Colonic mucosa (tissue), 4 donors: ENCODE measurements at regions not wholly inside any gene's neighbourhood (a gene's known extent, or its start where the extent isn't known, plus 50 kb on each side); places are given as distances from the start of the nearest gene placed in this dataset.

Experiments used
- DNase-seq: peaks from one replicate; pipeline ENCODE4 v3.0.0-alpha.2; 2020
- H3K27ac ChIP-seq: fragments of 200-600 bp; one replicate; pipeline ENCODE4 v1.8.0; 2021
- H3K27me3 ChIP-seq: fragments of 200-600 bp; one replicate; pipeline ENCODE4 v1.8.0; 2021
- H3K36me3 ChIP-seq: fragments of 200-600 bp; one replicate; pipeline ENCODE4 v1.8.0; 2021
- H3K4me1 ChIP-seq: fragments of 200-600 bp; one replicate; pipeline ENCODE4 v1.8.0; 2021; ENCODE audit warnings: mild to moderate bottlenecking
- H3K4me3 ChIP-seq: fragments of 200-600 bp; one replicate; pipeline ENCODE4 v1.8.0; 2021
- H3K9ac ChIP-seq, 2 donors: one replicate each; pipeline ENCODE4 v1.7.0; 2013; ENCODE audit warnings: control low read depth in 2 of 2, low read depth in 2 of 2, low read length in 2 of 2
- H3K9me3 ChIP-seq: fragments of 200-600 bp; one replicate; pipeline ENCODE4 v1.8.0; 2021
- CTCF ChIP-seq: fragments of 200-600 bp; IDR thresholded peaks from one replicate; pipeline ENCODE4 v1.8.0; 2022; ENCODE audit warnings: antibody characterized with exemption, mild to moderate bottlenecking
- intact Hi-C: fragments of 100-400 bp; cut with DNase I; formaldehyde crosslinking; loops from one replicate; pipeline ENCODE4 v1.14.1; 2022
- donor health status: healthy.
- donor health status: DM: no; HTN: no; CAD: no.
- donor health status: DM: no; HTN: no; CAD: no.

DNA sequence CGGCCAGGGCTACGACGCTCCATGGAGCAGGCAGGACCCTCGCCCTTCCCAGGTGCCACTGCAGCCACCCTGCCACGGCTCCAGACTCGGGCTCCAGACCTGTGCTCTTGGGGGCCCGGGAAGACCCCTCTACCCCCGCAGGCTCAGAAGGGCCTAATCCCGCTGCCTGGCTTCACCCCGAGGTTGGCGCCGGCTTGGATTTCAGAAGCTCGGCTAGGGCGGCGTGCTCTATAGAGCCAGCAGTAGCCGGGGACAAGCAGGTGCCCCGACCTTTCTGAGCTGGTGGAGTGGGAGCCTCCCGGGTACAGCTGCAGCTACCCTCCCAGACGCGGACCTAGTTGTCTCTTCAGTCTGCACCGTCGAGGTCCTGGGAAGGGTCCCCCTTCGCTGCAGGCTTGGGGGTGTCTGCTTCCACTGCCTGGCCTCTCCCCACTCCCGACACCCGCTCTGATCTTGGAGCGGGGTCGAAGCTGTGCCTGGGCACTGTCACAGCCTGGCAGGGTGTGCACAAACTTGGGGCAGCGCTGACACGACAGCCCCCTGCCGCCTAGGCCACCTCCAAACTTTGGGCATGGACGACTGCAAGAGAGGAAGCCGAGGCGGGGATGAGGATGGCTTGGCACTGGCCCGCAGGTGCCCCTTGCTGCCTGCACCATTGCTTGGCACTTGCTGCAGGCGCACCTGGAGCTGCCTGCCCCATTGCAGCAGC, 1366.1 kb upstream of the CDH9 start:
- no peak for TF ChIP-seq CTCF
- Histone ChIP-seq H3K4me1 (no peaks in the 10 kb centered on the region), H3K36me3 (no peaks in the 10 kb centered on the region), H3K9me3 (no peaks in the 10 kb centered on the region), H3K4me3 (no peak overlapping the region), H3K27me3 (no peaks in the 10 kb centered on the region), H3K9ac (no peak overlapping the region), H3K27ac (no peak overlapping the region)
- intact Hi-C loops: no loop called here
- no peak for DNase-seq

DNA sequence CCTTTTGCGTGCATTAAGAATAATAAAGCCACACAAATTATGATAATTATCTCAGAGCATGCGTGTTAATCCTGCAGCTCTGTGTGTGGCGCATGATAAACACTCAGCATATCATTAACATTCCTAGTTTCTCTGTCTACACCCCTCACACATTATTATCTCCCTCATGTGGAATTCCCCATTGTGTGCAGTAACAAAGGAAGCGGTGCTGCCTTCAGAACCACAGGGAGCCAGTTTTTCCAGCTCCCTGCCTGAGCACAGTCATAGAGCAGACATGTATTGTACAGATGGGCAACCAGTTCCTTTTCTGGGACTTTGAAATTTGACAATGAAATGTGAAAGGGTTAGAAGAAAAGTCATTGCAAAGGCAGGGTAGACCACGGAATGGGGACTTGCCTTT, 1365.5 kb upstream of the CDH9 start:
- no peaks in the 10 kb centered on the region for H3K27me3 ChIP-seq
- H3K36me3 ChIP-seq: no peaks in the 10 kb centered on the region
- no peak for DNase-seq
- H3K4me3 ChIP-seq: no peak overlapping the region
- no peak overlapping the region for H3K9ac ChIP-seq
- H3K4me1 ChIP-seq: no peaks in the 10 kb centered on the region
- no peak for TF ChIP-seq CTCF
- intact Hi-C loops: no loop called here
- no peak overlapping the region for H3K27ac ChIP-seq
- H3K9me3 ChIP-seq: no peaks in the 10 kb centered on the region

- Histone ChIP-seq H3K27me3 (no peaks in the 10 kb centered on the region), H3K36me3 (no peaks in the 10 kb centered on the region), H3K9ac (no peak overlapping the region), H3K9me3 (no peaks in the 10 kb centered on the region), H3K4me1 (no peaks in the 10 kb centered on the region), H3K4me3 (no peak overlapping the region), H3K27ac (no peak overlapping the region)
- intact Hi-C loops: no loop called here
- TF ChIP-seq CTCF: no peak
- no peak for DNase-seq
Measured at GRCh38 chr5:28402590-28403301, 1364.4 kb upstream of the CDH9 start.

GRCh38 chr5:28400076-28400475, 1361.7 kb upstream of the CDH9 start:
- H3K4me1 ChIP-seq: no peaks in the 10 kb centered on the region
- DNase-seq: no peak
- no peak overlapping the region for H3K9ac ChIP-seq
- no peak for TF ChIP-seq CTCF
- intact Hi-C loops: no loop called here
- H3K9me3 ChIP-seq: no peaks in the 10 kb centered on the region
- H3K36me3 ChIP-seq: no peaks in the 10 kb centered on the region
- no peak overlapping the region for H3K4me3 ChIP-seq
- H3K27me3 ChIP-seq: no peaks in the 10 kb centered on the region
- no peak overlapping the region for H3K27ac ChIP-seq

DNA sequence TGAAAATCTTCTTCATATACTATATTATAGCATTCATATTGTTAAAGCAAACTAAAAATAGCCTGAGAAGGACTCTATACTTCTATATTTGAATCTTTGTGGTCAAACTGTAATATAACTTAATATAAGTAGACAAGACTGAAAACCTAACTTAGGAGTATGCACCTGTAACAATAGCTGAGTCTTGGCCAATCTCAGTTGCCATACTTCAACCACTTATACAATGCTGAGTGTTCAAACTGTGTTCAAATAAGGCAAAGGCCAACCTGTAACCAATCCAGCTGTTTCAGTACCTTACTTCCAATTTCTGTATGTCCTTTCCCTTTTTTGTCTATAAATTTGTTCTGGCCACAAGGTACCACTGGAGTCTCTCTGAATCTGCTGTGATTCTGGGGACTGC, 1360.8 kb upstream of the CDH9 start:
- Histone ChIP-seq H3K9me3 (no peaks in the 10 kb centered on the region), H3K4me1 (no peaks in the 10 kb centered on the region), H3K4me3 (no peak overlapping the region), H3K27ac (no peak overlapping the region), H3K36me3 (no peaks in the 10 kb centered on the region), H3K27me3 (no peaks in the 10 kb centered on the region), H3K9ac (no peak overlapping the region)
- intact Hi-C loops: no loop called here
- DNase-seq: no peak
- TF ChIP-seq CTCF: no peak
